Fibroblast of lung (primary cell): ENCODE measurements at regions not wholly inside any gene's neighbourhood (a gene's known extent, or its start where the extent isn't known, plus 50 kb on each side); places are given as distances from the start of the nearest gene placed in this dataset.

Experiments
- EZH2 ChIP-seq: IDR thresholded peaks from 2 replicates; pipeline ENCODE4 v1.5.1; 2012; ENCODE audit warnings: low read length, control low read depth, mild to moderate bottlenecking; ENCODE audit errors: missing control alignments
- TF ChIP-seq, protein P1 (sequence below), 2 donors: IDR thresholded peaks in 1 of 2; conservative IDR thresholded peaks in 1 of 2; 1 replicate in 1 of 2; 2 replicates in 1 of 2; pipeline ENCODE4 v1.5.1; 2011 to 2012; ENCODE audit warnings: low read length in 2 of 2, control low read depth in 1 of 2, inconsistent platforms in 1 of 2, low read depth in 1 of 2, mild to moderate bottlenecking in 1 of 2

DNA sequence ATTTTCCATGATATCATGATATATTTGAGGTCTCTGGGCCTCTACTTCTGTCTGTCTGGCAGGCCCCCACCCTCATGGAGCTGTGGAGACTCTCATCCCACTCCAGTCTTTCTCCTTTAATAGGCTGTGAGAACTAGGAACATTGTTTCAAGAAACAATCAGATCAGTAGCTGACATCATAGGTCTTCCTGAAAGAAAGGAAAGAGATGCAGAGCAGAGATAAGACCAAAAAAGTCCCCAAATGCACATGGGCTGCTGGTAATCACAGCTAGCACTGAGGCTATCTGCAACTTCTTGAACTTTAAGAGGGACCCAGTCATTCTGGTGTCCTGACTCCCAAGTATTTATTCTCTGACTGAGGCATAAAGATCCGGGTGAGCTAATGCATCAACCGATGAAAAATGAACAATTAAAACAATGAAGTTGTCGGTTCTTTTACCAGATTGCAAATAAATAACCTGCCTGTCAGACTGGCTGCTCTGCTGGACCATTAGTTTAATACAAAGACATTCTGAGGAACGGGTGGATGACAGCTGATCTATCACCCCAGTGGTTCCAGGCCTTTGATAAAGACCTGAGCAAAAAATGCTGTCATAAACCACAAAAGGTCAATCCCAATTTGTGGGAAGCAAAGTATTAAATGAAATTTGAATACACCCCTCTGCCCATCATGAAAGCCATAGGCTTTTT is 780.8 kb upstream of the GOLIM4 start:
- TF ChIP-seq, protein P1, sequence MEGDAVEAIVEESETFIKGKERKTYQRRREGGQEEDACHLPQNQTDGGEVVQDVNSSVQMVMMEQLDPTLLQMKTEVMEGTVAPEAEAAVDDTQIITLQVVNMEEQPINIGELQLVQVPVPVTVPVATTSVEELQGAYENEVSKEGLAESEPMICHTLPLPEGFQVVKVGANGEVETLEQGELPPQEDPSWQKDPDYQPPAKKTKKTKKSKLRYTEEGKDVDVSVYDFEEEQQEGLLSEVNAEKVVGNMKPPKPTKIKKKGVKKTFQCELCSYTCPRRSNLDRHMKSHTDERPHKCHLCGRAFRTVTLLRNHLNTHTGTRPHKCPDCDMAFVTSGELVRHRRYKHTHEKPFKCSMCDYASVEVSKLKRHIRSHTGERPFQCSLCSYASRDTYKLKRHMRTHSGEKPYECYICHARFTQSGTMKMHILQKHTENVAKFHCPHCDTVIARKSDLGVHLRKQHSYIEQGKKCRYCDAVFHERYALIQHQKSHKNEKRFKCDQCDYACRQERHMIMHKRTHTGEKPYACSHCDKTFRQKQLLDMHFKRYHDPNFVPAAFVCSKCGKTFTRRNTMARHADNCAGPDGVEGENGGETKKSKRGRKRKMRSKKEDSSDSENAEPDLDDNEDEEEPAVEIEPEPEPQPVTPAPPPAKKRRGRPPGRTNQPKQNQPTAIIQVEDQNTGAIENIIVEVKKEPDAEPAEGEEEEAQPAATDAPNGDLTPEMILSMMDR (conservative IDR thresholded peaks at IDR 0.05 in 1 of 2, IDR thresholded peaks at IDR 0.05 in 1 of 2; ENCODE audit: low read depth in 1 of 2, low read length in 2 of 2): no peak
- no peak for TF ChIP-seq EZH2
